ENCODE measurements at regions not wholly inside any gene's neighbourhood (a gene's known extent, or its start where the extent isn't known, plus 50 kb on each side); places are given as distances from the start of the nearest gene placed in this dataset.

- no peak overlapping the region for H3K4me3 ChIP-seq (ENCODE audit: low read length)
- peak; percentile 4 for DNase-seq (ENCODE audit: low read depth)
- no peak for TF ChIP-seq CTCF (IDR thresholded peaks at IDR 0.05; ENCODE audit: insufficient read depth, low read depth, low read length, missing control alignments)
These were observed 126.7 kb upstream of the POU3F1 start for GRCh38 chr1:38173157-38173831.

GRCh38 chr1:38169121-38169520, 122.5 kb upstream of the POU3F1 start:
- no peak for DNase-seq (ENCODE audit: low read depth)
- TF ChIP-seq CTCF (IDR thresholded peaks at IDR 0.05; ENCODE audit: insufficient read depth, low read depth, low read length, missing control alignments), result no peak
- no peak overlapping the region for H3K4me3 ChIP-seq (ENCODE audit: low read length)

GRCh38 chr1:38168365-38168764, 121.8 kb upstream of the POU3F1 start:
- no peak for TF ChIP-seq CTCF (IDR thresholded peaks at IDR 0.05; ENCODE audit: insufficient read depth, low read depth, low read length, missing control alignments)
- no peak for DNase-seq (ENCODE audit: low read depth)

GRCh38 chr1:38166461-38166860, 119.9 kb upstream of the POU3F1 start:
- DNase-seq (ENCODE audit: low read depth), result no peak
- TF ChIP-seq CTCF (IDR thresholded peaks at IDR 0.05; ENCODE audit: insufficient read depth, low read depth, low read length, missing control alignments), result no peak
- no peak overlapping the region for H3K4me3 ChIP-seq (ENCODE audit: low read length)

More at GRCh38 chr1:38168365-38168764, 121.8 kb upstream of the POU3F1 start:
- no peak overlapping the region for H3K4me3 ChIP-seq (ENCODE audit: low read length)

- no peak for DNase-seq (ENCODE audit: low read depth)
- no peak overlapping the region for H3K4me3 ChIP-seq (ENCODE audit: low read length)
- no peak for TF ChIP-seq CTCF (IDR thresholded peaks at IDR 0.05; ENCODE audit: insufficient read depth, low read depth, low read length, missing control alignments)
These were observed 107.3 kb upstream of the POU3F1 start for GRCh38 chr1:38153778-38154470.

- DNase-seq (ENCODE audit: low read depth), result no peak
- no peak overlapping the region for H3K4me3 ChIP-seq (ENCODE audit: low read length)
- no peak for TF ChIP-seq CTCF (IDR thresholded peaks at IDR 0.05; ENCODE audit: insufficient read depth, low read depth, low read length, missing control alignments)
These were observed 106.6 kb upstream of the POU3F1 start for GRCh38 chr1:38153066-38153777.

All from epithelial cell of esophagus (primary cell).